Fibroblast of mammary gland (primary cell): ENCODE measurements at regions not wholly inside any gene's neighbourhood (a gene's known extent, or its start where the extent isn't known, plus 50 kb on each side); places are given as distances from the start of the nearest gene placed in this dataset.

Experiments used
- DNase-seq: peaks from one replicate; pipeline ENCODE4 v3.0.0-alpha.2; 2010; ENCODE audit warnings: low read depth
- H3K4me3 ChIP-seq: 2 replicates; pipeline ENCODE4 v1.5.1; 2011; ENCODE audit warnings: low read depth, mild to moderate bottlenecking, low read length, moderate library complexity; ENCODE audit not compliant: control insufficient read depth
- TF ChIP-seq, protein P1 (sequence below): conservative IDR thresholded peaks from 2 replicates; pipeline ENCODE4 v1.5.1; 2011; ENCODE audit warnings: low read depth, low read length, inconsistent platforms; ENCODE audit not compliant: control insufficient read depth, insufficient read depth

DNA sequence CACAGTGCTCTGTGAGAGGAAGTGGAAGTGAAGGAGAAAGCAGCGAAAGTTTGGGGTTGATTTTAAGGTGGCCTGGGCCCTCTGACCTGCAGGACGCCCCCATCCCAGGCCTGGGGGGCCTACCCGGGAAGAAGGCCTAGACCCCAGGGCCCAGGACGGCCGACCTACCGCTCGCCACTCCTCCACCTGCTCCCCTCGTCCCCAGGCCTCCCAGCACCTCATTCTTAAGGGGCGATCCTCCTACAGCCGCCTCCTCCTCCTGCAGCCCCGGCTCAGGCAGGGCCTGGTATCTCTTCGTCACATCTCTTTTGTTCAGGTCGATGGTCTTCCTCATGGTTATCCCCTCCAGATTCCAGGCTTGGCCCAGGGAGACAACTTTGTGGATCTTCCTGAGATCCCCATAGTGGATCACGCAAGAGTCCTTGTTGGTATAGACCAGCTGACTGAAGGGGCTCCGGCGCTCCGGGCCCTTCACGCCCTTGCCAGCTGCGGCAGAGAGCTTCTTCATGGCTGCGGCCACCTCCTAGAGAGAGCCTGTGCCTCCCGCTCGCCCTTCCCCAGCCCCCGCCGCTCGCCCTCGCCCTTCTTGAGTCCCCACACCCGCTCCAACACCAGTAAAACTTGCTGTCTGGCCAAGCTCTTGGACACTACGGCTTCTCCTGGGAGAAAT, 117.5 kb downstream of the OR13A1 start:
- TF ChIP-seq, protein P1, sequence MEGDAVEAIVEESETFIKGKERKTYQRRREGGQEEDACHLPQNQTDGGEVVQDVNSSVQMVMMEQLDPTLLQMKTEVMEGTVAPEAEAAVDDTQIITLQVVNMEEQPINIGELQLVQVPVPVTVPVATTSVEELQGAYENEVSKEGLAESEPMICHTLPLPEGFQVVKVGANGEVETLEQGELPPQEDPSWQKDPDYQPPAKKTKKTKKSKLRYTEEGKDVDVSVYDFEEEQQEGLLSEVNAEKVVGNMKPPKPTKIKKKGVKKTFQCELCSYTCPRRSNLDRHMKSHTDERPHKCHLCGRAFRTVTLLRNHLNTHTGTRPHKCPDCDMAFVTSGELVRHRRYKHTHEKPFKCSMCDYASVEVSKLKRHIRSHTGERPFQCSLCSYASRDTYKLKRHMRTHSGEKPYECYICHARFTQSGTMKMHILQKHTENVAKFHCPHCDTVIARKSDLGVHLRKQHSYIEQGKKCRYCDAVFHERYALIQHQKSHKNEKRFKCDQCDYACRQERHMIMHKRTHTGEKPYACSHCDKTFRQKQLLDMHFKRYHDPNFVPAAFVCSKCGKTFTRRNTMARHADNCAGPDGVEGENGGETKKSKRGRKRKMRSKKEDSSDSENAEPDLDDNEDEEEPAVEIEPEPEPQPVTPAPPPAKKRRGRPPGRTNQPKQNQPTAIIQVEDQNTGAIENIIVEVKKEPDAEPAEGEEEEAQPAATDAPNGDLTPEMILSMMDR: no peak
- DNase-seq: no peak
- H3K4me3 ChIP-seq: no peak overlapping the region

- TF ChIP-seq, protein P1: no peak
- H3K4me3 ChIP-seq: no peak overlapping the region
- DNase-seq: no peak
Measured at GRCh38 chr10:45198486-45199204, 116.8 kb downstream of the OR13A1 start.

- TF ChIP-seq, protein P1: no peak
- no peak overlapping the region for H3K4me3 ChIP-seq
- DNase-seq: no peak
Measured at GRCh38 chr10:45199205-45199740, 116.1 kb downstream of the OR13A1 start.

GRCh38 chr10:45201271-45201670, 114.1 kb downstream of the OR13A1 start:
- no peak overlapping the region for H3K4me3 ChIP-seq
- TF ChIP-seq, protein P1: no peak
- DNase-seq: no peak

DNA sequence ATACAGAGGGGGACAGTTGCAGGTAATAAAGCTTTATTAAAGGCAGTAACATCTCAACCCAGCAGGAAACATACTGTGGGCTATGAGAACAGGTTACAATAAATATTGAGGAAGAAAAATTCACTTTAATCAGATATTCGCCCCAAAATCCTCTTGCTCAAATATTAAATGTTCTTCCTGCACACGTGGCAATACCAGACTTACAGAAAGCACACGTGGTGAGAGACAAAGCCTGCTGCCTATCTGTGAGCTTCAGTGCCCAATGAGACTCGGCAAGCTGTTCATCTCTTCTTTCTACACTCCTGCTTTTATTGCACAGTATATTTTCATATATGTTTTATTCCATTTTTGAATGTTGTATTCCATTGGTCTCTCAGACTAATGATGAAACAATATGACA, 113.2 kb downstream of the OR13A1 start:
- H3K4me3 ChIP-seq: no peak overlapping the region
- no peak for DNase-seq
- TF ChIP-seq, protein P1: no peak

- no peak overlapping the region for H3K4me3 ChIP-seq
- TF ChIP-seq, protein P1: no peak
- DNase-seq: no peak
Measured at GRCh38 chr10:45204954-45205775, 110.2 kb downstream of the OR13A1 start.
